Hindlimb muscle (tissue), 1 donor: ENCODE measurements at regions not wholly inside any gene's neighbourhood (a gene's known extent, or its start where the extent isn't known, plus 50 kb on each side); places are given as distances from the start of the nearest gene placed in this dataset.

Experiments used
- DNase-seq: peaks from one replicate; pipeline ENCODE4 v3.0.0-alpha.2; 2013

DNA sequence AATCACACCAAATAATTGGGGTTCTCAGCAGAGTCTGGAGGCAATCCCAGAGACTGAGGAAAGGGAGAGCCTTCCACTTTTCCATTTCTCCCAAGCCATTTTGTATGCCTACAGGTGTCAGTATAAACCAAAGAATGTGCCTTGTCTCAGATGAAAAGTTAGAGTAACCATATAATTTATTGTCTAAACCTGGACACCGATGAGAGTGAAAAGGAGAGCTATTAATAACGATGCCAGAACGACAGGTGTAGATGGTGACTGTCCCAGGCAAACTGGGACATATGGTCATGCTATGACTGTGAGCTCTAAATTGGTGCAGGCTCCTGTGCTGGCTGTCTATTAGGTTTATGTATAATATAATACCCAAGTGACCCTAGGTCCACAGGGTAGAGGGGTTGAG, 219.6 kb downstream of the ARHGAP12 start:
- DNase-seq = no peak

DNA sequence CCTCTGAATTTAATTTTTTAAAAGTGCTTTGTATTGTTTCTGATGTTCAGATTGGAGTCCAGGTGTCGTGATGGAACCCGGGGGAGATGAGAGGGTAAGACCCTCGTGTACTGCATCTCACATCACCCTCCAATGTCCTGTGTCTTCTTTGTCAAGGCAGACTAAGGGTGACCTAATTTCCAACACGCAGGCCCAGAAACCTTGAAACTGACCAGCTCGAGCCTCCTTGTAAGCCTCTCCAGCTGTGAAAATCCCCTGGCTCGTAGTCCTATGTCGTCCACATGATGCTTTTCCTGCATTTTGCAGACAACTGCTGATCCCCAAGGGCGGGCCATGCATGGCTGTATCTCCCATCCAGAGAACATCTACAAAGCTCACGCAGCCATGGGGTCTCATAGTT, 220.2 kb downstream of the ARHGAP12 start:
- no peak for DNase-seq

DNA sequence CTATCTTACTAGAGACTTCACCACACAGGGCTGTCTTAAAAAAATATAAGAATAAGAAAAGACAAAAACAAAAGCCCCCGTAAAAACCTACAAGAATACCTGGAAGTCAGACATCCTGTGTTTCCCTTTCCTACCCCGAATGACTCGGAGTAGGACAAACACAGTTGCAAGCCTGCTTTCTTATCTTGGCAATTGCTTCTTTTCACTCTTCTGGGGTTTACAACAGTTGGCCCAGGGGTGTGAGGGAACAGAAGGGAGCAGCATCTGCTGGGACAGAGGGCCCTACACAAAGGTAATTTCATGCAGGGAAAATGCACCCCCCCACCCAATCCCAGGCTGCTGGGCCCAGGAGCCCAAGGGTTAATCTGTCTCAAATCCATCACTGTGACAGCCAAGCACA, 220.6 kb downstream of the ARHGAP12 start:
- DNase-seq = no peak

DNA sequence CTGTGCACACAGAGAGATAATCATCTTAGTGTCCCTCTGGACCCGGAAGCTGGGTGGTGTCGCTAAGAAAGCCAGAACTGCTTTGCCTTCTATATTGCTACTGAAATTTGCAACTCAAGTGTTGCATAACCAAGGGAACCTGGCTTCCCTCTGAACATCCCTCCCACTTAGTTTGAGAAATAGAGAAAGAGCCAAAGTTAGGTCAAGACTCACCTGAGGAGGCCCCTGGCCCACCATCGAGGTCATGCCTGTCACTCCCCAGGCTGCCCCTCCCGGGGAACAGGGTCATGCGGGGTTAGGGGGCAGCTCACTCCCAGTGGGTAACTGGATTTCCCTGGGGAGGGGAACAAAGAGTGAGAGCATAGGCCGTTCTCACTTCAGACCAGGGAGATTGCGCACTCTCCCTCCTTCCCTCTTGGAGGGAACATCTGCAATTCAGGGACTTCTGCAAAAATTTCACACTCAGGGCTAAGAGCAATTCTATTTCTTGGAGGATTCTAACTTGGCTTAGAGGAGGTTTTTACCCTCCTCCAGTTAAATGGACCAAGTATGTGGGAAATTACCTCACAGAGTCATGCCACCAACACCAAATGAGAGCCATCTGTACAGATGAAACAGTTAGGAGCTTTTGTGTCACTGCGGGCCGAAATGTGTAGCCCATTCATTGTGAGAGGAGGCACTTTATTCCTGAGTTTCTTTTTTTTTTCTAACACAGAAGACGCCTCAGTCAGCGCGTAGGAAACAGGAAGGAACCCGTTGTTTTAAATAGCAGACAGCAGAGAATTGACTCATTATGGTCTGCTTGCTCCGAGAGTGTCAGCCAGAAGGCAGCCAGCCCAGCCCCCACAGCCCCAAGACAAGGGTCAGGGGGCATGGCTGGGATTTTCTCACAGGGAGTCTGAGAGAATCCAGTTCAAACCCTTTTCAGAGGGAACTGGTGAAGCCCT, 221.3 kb downstream of the ARHGAP12 start:
- DNase-seq = peak; percentile 69

DNA sequence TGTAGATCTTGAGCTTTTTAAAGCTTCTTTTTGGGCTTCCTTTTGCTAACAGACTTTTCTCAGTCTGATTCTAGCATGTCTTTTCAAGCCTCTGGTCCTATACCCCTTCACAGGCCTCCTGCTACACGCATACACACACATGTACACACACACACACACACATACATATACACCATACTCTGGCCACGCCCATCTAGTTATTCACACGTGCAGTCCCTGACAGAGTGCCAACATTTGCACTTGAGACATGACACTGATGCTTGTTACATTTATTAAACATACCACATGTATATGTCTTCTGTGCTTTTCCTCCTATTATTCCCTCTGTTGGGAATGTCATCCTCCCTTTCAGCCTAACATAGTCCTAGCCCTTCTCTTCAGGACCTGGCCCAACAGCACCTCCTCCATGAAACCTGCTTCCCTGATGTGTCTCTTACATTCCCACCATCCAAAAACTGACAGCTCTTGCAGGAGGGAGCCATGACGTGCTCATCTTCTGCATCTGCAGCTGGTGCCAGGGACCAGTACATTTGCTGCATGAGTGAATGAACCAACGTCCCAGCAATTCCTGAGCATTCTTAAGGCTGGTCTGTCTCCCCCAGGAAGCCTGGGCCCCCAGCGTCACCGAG, 222.1 kb downstream of the ARHGAP12 start:
- DNase-seq = no peak

DNA sequence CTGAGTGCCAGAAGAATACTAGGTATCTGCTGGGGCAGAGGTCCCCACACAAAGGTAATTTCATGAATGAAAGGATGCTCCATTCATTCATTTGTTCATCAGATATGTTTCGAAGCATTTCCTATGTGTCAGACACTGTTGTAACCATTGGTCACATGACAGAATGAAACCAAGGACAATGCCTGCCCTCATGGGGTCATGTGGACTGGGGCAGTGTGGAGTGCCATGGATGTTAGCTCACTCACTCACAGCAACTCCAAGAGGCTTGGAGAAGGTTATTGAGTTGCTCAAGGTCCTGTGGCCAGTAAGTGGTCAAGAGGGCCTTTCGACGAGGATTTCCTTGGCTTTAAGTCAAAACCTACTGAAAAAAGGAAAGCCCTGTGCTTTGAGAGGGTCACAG, 223.5 kb downstream of the ARHGAP12 start:
- no peak for DNase-seq

DNA sequence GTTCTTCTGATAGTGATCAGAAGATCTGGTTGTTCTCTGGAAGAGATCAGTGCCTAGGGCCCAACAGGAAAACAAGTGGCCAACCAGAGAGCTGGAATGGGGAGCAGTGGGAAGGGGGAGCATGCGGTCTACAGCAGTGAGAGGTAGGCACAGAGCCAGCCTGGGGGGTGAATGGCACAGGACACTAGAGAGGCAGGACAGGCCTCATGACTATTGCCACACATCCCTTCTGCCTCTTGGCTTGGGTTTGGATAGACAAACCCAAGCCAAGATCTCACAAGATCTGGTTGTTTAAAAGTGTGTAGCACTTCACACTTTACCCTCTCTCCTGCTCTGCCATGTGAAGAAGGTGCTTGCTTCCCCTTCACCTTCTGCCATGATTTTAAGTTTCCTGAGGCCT, 224.4 kb downstream of the ARHGAP12 start:
- DNase-seq = no peak

DNA sequence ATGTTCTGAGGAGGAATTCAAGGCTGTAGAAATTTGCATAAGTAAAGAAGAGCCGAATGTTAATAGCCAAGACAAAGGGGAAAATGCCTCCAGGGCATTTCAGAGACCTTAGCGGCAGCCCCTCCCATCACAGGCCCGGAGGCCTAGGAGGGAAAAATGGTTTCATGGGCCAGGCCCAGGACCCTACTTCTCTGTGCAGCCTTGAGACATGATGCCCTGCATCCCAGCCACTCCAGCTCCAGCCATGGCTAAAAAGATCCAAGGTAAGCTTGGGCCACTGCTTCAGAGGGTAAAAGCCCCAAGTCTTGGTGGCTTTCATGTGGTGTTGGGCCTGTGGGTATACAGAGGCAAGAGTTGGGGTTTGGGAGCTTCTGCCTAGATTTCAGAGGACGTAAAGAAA, 225.7 kb downstream of the ARHGAP12 start:
- DNase-seq = no peak

DNA sequence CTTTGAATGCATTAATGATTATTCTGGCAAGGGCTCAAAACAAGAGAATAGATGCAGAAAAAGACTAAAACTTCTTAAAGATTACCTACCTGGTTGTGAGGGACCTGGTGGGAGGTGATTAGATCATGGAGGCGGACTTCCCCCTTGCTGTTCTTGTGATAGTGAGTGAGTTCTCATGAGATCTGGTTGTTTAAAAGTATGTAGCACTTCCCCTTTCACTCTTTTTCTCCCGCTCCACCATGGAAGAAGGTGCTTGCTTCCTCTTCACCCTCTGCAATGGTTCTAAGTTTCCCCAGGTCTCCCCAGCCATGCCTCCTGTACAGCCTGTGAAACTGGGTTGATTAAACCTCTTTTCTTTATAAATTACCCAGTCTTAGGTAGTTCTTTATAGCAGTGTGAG, 226.6 kb downstream of the ARHGAP12 start:
- DNase-seq = no peak

DNA sequence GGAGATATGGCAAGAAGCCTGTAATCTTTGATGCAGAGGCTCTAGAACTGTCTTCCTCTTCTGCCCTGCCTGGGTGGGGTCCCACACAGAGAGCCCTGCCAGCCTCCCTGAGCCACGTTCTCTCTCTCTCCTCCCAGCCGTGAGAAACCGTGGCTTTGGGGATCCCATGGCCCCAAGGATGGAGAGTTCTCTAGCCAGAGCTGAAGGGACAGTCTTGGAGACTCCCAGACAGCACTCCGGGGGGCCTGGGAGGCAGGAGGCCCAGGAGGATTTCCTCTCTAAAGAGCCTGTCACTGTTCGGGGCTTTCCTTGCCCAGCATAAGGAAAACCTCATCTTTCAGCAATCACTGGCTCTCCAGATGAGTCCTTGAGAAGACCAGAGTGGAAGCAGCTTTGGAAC, 227.1 kb downstream of the ARHGAP12 start:
- no peak for DNase-seq

DNA sequence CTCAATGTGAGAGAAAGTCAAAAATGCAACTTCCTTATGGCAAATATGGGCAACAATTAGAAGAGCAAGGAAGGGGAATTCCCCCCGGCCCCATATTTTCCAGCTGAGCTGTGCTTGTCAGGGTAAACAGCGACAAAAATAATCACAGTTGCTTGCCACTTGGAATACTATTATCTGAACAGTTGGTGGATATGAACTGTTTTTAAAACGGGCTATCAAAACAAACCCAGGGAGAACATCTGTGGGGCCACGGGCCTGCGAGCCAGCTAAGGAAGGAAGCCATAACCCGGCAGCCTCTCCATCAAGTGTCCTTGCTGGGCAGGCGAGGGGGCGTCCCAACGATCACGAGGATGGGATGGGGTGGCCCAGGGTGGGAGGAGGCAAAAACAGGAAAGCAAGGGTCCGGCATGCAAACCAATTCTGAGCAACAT, 228.4 kb downstream of the ARHGAP12 start:
- no peak for DNase-seq

DNA sequence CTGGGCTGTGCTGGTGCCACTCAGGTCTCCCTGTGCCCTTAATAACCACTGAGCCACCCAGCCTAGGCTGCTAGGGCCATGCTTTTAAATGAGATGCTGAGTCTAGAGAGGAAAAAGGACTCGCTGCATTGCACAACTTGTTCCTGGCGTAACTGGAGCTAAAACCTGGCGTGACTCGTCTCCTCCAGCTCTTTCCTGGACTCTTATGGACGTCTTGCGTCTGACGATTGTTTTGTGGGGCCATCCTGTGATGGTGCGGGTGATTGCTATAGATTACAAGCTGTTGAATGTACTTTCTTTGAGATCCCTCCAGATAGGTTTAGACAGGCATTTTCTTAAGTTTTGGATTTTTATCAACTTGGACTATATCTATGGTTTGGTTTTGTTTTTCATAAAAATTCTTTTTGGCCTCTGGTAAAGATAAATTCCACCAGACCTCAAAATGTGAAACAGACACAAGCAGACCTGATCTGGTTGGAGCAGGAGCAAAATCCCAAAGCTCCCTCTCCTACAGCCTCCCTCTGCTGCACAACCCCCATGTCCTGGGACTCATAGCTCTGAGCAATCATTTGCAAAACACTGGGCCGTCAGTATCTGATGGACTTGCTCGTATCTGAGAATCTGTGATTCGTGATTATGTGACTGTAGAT, 230.3 kb downstream of the ARHGAP12 start:
- peak; percentile 89 for DNase-seq

DNA sequence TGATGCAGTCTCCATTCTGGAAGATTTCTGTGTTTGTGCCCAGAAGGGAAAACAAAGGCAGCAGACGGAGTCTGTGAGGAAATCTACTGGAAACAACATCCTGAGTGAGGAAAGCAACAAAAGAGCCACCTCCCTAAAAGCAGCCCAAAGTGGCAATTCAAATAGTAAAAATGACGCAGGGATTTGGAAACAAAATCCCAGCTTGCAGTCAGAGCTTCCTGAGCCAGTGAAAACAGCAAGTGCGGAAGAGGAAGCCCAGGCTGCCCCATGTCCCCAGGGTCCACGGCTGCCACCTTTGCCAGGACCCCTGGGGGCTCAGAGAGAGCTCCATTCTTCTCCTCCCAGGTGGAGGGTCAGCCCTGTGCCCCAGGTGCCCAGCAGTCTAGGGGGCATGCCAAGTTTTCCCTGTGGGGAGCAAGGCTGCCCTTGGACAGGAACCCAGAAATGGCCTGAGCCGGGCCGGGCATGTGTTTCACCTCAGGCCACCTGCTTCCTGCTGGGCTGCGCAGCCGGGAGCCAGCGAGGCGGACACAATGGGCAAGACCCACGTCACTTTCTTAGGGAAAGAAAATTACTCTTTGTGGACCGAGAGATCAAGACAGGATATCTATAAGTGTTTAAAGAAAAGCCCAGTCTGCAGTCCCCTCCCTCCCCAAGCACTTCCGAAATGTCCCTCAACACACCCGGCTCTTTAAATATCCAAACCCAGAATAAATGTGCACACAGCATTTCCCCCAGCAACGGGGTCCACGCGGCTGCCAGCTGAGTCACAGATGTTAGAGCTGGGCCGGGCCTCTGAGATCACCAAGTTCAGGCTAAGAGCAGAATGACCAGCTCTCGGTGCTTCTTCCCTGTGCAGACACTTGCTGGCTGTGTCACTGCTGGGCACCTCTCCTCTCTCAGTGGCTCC, 231.1 kb downstream of the ARHGAP12 start:
- peak; percentile 87 for DNase-seq

DNA sequence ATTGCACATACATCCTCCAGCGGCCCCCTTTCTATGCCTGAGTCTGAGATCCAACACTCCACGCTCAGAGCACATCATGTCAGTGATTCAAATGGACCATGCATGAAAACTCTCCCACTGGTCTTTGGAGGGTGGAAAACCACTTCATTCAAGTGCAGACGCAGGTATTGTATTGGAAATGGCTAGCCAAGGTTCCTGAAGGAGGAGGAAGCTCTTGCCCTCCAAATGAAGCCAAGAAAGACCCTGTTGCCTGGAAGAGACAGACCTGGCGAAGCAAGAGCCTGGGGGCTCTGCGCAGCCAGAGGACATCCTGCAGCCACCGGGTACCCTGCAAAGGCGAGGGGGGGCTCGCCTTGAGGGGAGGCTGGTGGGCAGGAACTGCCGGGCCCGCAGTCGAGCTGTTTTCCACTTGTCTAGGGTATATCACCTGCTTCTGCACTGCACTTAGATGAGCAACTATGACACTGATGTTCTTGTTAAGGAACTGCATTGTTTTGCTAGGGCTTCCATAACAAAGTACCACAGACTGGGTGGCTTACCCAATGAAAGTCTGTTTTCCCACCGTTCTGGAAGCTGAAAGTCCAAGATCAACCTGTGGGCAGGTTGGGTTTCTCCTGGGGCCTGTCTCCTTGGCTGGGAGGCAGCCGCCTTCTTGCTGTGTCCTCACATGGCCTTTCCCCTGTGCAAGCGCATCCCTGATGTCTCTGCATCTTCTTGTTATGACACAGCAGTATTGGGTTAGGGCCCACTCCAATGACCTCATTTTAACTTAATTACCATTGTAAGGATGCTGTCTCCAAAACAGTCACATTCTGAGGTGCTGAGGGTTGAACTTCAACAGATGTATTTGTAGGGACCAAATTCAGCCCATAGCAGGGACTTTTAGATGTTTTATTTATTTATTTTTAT, 233.4 kb downstream of the ARHGAP12 start:
- DNase-seq = no peak

DNA sequence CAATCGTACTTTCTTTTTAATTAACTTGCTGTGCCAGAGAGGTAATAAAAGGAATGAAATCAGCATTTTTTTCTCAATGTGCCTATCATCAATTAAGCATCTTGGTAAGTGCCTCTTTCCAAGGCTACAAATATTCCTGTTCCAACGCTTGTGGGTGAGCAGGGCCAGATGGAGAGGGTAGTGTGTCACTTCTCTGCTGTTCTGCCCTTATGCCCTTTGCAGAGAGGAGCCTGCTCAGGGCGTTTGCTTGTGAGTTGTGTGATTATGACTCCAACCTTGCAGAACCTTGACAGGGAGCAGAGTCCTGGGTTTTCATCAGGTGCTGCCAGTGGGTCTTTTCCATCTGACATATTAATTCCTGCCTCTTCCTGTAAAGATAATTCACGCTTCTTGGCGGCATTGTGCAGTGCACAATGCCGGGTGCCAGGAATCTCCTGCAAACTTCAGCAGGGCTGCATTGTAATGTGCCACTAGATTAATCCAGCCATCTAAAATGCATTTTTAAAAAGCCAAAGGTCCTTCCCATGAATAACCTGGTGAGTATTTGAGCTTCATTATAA, 234.4 kb downstream of the ARHGAP12 start:
- DNase-seq = no peak

DNA sequence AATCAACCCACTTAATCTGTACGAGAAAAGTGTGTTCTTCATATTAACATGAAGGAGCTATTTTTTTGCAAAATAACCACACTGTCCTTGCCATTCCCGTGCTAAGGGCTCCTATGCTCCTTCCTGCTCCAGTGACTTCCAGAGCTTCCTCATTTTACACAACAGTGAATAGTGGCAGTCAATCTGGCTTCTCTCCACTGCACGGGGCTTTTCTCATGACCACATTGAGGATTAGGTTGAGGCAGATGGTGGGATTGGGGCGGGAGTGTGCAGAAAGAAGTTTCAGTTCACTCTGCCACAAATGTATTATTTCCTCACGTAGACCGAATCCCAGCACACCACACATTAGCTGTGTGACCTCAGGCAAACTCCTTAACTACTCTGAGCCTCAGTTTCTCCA, 235.1 kb downstream of the ARHGAP12 start:
- no peak for DNase-seq

DNA sequence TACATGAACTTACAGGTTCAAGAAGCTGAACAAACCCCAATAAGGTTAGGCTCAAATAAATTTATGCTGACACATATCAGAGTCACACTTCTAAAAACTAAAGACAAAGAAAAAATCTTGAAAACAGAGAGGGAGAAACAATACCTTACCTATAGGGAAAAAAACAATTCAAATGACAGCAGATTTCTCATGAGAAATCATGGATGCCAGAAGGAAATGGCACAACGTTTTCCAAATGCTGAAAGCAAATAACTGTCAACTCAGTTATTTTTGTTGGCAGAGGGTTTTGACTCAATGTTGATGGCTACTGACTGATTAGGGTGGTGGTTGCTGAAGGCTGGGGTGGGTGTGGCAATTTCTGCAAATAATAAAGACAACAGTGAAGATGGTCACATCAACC, 239.4 kb downstream of the ARHGAP12 start:
- DNase-seq = no peak

DNA sequence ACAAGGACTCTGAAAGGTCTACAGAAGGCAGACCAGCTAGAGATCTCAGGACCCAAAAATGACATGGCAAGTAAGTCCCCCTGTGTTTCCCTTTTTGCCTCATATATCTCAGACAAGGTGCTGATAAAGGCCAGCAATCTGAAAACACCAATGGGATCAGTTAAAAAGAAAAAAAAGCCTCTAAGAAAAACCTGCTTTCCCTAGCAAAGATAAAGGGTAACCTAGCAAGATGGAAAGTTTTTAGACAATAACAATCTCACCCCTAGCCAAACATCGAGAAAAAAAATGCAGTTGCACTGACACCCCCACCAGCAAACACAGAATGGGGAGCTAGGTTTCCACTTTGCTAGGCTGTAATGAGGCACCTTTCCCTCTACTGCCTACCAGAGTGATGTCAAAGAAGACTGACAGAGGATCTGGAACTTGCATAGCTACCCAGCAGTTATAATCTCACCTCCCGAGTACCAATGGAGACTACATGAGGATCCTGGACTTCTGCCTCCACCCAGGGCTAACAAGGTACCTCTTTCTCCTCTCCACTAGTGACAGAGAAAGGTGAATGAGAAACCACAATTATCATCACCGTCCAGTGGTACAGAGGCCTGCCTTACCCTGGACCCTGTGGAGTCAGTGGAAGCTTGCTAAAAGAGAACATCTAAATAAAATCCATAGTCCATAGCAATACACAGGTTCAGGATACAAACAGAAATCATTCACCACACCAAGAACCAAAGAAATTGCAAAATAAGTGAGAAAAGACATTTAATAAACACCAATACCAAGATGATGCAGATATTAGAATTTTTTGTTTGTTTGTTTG, 240.8 kb downstream of the ARHGAP12 start:
- no peak for DNase-seq

DNA sequence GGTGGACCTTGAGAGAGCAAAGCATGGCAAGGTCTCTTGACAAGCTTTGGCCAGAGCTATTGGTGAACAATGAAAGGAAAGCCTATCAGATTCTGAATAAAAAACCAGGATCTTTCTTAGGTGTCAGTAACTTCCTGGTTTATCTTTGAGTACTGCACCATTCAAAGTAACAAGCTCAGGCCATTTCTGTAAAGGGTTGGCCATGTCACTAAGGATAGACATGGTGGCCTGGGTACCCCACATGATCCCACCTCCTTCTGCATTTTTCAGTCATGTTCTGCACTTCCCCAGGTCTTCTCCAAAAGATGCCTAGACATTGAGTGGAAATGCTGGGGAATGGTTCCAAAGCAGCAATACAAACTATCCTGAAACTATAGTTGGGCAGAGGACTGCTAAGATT, 242.0 kb downstream of the ARHGAP12 start:
- no peak for DNase-seq

DNA sequence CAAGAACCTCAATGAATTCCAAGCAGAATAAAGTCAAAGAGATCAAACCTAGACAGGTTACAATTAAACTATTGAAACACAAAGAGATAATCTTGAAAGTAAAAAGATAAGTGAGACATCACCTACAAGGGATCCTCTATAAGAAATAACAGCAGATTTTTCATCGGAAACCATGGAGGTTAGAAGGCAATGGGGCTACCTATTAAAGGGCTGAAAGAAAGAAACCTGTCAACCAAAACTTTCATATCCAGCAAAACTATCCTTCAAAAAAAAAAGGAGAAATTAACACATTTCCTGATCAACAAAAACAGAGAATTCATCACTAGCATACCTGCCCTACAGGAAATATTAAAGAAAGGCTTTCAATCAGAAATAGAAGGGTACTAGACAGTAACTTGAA, 244.9 kb downstream of the ARHGAP12 start:
- DNase-seq = no peak
